Cardiac septum (tissue), 1 donor: ENCODE measurements at regions not wholly inside any gene's neighbourhood (a gene's known extent, or its start where the extent isn't known, plus 50 kb on each side); places are given as distances from the start of the nearest gene placed in this dataset.
"Not testable (repeated sequence)": the region's sequence is repeated elsewhere in the genome, so short reads cannot be mapped to it uniquely, and the experiment has no call there.

ENCODE experiments used
- DNase-seq: peaks from one replicate; pipeline ENCODE4 v3.0.0-alpha.2; 2020; ENCODE audit warnings: low spot score
- intact Hi-C: fragments of 100-400 bp; cut with DNase I; formaldehyde crosslinking; loops from one replicate; pipeline ENCODE4 v1.14.0; 2022
- donor health status: DM: no; HTN: no; CAD: no.

- intact Hi-C loops: no loop called here
- no peak for DNase-seq
Observed at GRCh38 chr1:166379447-166379846, 212.6 kb upstream of the FAM78B start.

GRCh38 chr1:166383137-166383536, 216.3 kb upstream of the FAM78B start:
- intact Hi-C loops: no loop called here
- DNase-seq: no peak

- intact Hi-C loops: loop anchor here (2.0 kb wide), 1 partner anchor 75 kb away; no protein-coding TSS in a partner anchor
- no peak for DNase-seq
Observed at GRCh38 chr1:166383635-166384346, 217.0 kb upstream of the FAM78B start.

GRCh38 chr1:166384948-166385347, 218.1 kb upstream of the FAM78B start:
- intact Hi-C loops: loop anchor here (2.0 to 5.0 kb wide), 2 partner anchors 76 to 218 kb away; partner anchors contain the start of gene FAM78B

GRCh38 chr1:166390366-166391033, 223.7 kb upstream of the FAM78B start:
- DNase-seq: no peak

More at GRCh38 chr1:166384948-166385347, 218.1 kb upstream of the FAM78B start:
- no peak for DNase-seq

DNA sequence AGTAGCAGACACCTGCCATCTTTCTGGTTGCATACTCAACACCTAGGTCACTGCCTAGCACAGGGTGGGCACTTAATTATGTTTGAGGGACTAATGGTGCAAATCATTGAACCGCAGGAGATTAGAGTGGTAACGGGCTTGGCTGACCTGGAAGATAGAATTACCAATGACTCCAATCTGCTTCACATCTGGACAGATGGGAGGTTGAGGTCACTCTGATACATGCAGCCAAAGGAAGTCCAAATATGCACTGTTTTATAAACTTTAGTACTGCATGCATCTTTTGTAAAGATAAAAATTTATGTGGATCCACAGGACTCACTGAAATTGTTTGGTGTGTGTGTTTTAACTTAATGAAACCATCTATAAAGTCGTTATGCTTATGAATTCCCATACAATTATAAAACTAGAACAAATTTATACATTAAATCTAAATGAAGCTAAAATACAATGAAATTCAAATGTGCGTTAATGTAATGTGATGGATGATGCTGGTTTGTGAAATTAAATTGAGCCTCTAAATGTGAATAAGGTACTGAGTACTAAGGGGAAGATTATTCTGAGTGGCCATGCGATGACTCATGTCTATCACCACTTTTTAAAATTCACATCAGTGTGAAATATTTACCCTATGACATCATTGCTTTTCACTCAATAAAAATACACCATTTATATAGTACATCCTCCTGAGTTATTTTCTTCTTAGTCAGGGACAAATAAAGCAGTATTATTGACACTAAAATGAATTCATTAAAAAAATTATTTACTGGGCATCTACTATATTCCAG, 224.7 kb upstream of the FAM78B start:
- intact Hi-C loops: no loop called here
- DNase-seq: no peak

More at GRCh38 chr1:166390366-166391033, 223.7 kb upstream of the FAM78B start:
- intact Hi-C loops: no loop called here

- DNase-seq: no peak
- intact Hi-C loops: no loop called here
Observed at GRCh38 chr1:166395729-166396128, 228.9 kb upstream of the FAM78B start.

DNA sequence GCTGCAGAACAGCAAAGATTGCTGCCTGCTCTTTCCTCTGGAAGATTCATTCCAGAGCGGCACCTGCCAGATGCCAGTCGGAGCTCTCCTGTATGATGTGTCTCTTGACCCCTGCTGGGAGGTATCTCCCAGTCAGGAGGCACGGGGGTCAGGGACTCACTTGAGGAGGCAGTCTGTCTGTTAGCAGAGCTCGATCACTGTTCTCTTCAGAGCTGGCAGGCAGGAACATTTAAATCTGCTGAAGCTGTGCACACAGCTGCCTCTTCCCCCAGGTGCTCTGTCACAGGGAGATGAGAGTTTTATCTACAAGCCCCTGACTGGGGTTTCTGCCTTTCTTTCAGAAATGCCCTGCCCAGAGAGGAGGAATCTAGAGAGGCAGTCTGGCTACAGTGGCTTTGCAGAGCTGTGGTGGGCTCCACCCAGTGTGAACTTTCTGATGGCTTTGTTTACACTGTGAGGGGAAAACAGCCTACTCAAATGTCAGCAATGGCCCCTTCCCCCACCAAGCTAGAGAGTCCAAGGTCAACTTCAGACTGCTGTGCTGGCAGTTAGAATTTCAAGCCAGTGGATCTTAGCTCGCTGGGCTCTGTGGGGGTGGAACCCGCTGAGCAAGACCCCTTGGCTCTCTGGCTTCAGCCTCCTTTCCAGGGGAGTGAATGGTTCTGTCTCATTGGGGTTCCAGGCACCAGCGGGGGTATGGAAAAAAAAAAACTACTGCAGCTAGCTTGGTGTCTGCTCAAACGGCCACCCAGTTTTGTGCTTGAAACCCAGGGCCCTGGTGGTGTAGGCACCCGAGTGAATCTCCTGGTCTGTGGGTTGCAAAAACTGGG, 242.7 kb upstream of the FAM78B start:
- DNase-seq, intact Hi-C loops: not testable (repeated sequence)

DNA sequence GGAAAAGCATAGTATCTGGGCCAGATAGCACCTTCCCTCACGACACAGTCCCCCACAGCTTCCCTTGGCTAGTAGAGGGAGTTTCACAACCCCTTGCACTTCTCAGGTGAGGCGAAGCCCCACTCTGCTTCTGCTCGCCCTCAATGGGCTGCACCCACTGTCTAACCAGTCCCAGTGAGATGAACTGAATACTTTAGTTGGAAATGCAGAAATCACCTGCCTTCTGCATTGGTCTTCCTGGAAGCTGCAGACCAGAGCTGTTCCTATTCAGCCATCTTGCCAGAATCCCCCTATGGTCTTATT, 243.2 kb upstream of the FAM78B start:
- intact Hi-C loops: no loop called here
- DNase-seq: no peak

GRCh38 chr1:166416831-166417230, 250.0 kb upstream of the FAM78B start:
- intact Hi-C loops, DNase-seq: not testable (repeated sequence)

- DNase-seq: no peak
- intact Hi-C loops: no loop called here
Observed at GRCh38 chr1:166418344-166418933, 251.6 kb upstream of the FAM78B start.

- DNase-seq, intact Hi-C loops: not testable (repeated sequence)
Observed at GRCh38 chr1:166422586-166422985, 255.8 kb upstream of the FAM78B start.

GRCh38 chr1:166432655-166433054, 265.9 kb upstream of the FAM78B start:
- DNase-seq: no peak
- intact Hi-C loops: loop anchor here (2.0 kb wide), 1 partner anchor 504 kb away; no protein-coding TSS in a partner anchor

DNA sequence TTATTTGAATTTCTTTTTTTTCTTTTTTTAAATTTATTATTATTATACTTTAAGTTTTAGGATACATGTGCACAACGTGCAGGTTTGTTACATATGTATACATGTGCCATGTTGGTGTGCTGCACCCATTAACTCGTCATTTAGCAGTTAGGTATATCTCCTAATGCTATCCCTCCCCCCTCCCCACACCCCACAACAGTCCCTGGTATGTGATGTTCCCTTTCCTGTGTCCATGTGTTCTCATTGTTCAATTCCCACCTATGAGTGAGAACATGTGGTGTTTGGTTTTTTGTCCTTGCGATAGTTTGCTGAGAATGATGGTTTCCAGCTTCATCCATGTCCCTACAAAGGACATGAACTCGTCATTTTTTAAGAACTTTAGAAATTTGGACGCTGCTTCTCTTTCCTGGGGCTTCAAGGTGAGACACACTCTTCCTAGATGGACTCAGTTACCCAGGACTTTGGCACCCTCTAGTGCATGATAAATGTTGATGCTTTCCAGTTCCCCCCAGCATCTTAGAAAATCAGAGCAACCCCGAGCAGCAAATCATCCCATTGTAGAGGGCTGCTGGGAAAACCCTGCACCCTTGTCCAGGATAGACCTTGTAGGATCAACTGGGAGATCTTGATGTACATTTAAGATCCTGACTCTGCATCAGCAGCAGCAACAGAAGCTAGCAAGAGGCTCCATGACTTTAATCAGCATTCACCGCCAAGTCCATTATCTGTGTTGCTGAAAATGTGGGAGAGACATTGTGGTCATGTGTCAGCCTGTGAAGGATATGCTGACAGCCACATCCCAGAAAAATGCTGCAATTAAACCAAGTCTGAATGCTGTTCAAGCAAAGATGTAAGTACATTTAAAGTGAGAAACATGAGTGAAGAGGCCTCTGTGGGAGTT, 266.9 kb upstream of the FAM78B start:
- not testable (repeated sequence) for DNase-seq
- intact Hi-C loops: loop anchor here (2.0 kb wide), 1 partner anchor 505 kb away; no protein-coding TSS in a partner anchor

DNA sequence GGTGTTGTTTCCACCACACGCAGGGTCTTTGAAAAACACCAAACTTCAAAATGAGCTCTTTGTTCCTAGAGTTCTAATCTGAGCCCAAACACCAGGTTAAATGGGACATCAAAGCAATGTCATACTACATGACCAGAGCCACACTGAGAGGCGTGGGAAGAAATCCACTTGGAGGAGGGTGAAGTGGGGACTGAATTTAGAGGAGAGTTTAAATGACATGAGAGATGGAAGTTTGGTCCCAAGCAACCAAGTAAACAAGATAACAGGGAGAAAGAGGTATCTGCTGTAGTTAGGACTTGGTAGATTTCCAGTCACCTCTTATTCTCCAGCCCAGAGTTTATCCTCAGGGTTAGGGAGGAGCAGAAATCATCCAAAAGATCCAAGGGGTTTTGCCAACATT, 290.9 kb upstream of the FAM78B start:
- no peak for DNase-seq
- intact Hi-C loops: no loop called here

GRCh38 chr1:166464333-166464732, 297.5 kb upstream of the FAM78B start:
- no peak for DNase-seq
- intact Hi-C loops: no loop called here

GRCh38 chr1:166470014-166470413, 303.2 kb upstream of the FAM78B start:
- no peak for DNase-seq
- intact Hi-C loops: no loop called here

DNA sequence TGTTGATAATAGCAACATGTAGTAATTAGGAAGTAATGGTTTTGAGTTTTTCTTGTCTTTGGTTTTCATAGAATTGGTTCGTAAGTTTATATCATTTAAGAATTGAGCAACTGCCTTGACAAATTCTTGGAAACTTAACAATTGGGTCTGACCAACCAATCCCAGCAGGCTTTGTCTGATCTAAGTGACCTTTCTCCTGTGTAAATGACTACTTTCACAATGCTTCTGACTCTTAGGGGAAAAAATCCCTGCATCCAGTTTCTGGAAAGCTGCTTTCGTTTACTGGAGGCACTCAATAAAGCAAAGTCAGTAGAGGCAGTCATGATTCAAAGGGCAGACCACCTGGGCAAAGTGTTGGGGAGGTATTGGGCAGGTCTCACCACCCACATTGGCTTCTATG, 303.6 kb upstream of the FAM78B start:
- intact Hi-C loops: no loop called here
- no peak for DNase-seq
